Type B pancreatic cell (in vitro differentiated cells): ENCODE measurements at regions not wholly inside any gene's neighbourhood (a gene's known extent, or its start where the extent isn't known, plus 50 kb on each side); places are given as distances from the start of the nearest gene placed in this dataset.

Experiments used
- DNase-seq: peaks from one replicate; pipeline ENCODE4 v3.0.0; 2021; ENCODE audit warnings: mixed read lengths; ENCODE audit not compliant: unreplicated experiment; ENCODE audit errors: extremely low spot score
- H3K27ac Mint-ChIP-seq: 2 replicates; pipeline ENCODE4 v1.8.0; 2021; ENCODE audit warnings: mild to moderate bottlenecking, mixed read lengths
- H3K27me3 Mint-ChIP-seq: 2 replicates; pipeline ENCODE4 v1.8.0; 2021; ENCODE audit warnings: mixed read lengths
- H3K36me3 Mint-ChIP-seq: 2 replicates; pipeline ENCODE4 v1.8.0; 2021; ENCODE audit warnings: mixed read lengths
- H3K4me1 Mint-ChIP-seq: one replicate; pipeline ENCODE4 v1.8.0; 2021; ENCODE audit warnings: mixed read lengths; ENCODE audit not compliant: unreplicated experiment
- H3K4me3 Mint-ChIP-seq: 2 replicates; pipeline ENCODE4 v1.8.0; 2021; ENCODE audit warnings: mild to moderate bottlenecking, mixed read lengths
- H3K9me3 Mint-ChIP-seq: 2 replicates; pipeline ENCODE4 v1.8.0; 2021; ENCODE audit warnings: mixed read lengths
- CTCF ChIP-seq: fragments of 200-600 bp; sonication (generic); conservative IDR thresholded peaks from 2 replicates; pipeline ENCODE4 v1.5.0; 2021; ENCODE audit warnings: antibody characterized with exemption, mild to moderate bottlenecking

DNA sequence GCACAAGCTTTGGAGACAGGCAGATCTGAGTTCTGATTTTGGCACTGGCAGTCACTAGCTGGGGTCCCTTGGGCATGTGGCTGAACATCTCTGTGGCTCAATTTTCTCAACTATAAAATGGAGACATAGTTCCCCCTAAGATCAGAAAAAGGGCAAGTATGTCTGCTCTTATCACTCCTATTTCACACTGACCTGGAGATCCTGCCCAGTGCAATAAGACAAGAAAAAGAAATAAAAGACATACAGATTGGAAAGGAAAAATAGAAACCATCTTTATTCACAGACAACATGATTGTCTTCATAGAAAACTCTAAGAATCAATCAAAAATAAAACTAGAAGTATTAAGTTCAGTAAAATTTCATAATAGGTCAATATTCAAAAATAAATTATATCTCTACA lies 56.0 kb upstream of the LHX1 start:
- Mint-ChIP-seq H3K36me3 (no peaks in the 10 kb centered on the region), H3K4me3 (no peak overlapping the region), H3K9me3 (peaks cover 7% of the 10 kb centered on the region), H3K27ac (no peak overlapping the region), H3K27me3 (peaks cover 34% of the 10 kb centered on the region), H3K4me1 (no peaks in the 10 kb centered on the region)
- TF ChIP-seq CTCF = no peak
- DNase-seq = no peak

DNA sequence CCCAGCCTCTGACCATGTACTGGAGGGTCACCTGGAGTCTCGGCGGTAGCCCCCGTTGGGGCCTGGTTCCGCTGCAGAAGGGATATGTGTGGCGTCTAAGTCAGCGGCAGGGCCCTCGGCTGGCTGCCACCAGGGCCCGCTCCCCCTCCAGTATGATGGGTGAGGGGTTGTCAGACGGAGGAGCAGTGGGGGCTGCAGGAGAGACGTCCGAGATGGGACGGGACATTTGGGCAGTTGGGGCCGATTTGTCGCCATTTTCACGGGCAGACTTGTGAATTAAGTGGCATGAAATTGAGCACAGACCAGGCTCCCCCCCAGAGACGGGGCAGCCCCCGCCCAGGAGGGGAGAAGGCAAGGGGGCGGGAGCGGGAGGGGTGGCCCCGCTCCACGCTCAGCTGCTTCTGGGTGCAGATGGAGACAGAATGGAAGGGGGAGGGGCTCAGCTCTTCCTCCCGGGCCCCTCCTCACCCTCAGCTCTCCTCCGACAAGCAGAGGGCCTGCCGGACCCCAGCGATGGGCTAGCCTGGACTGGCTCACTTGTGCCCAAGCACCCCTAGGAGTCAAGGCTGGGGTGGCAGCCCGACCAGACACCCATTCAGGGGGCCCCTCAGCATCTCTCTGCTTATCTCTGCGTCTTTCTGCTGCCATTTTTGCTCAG lies 52.7 kb upstream of the LHX1 start:
- Mint-ChIP-seq H3K4me3 (no peak overlapping the region), H3K36me3 (no peaks in the 10 kb centered on the region), H3K27me3 (peaks cover 41% of the 10 kb centered on the region), H3K27ac (no peak overlapping the region), H3K9me3 (peaks cover 7% of the 10 kb centered on the region), H3K4me1 (no peaks in the 10 kb centered on the region)
- DNase-seq = no peak
- no peak for TF ChIP-seq CTCF

- no peaks in the 10 kb centered on the region for H3K36me3 Mint-ChIP-seq
- H3K27ac Mint-ChIP-seq = no peak overlapping the region
- H3K4me1 Mint-ChIP-seq = no peaks in the 10 kb centered on the region
- no peak overlapping the region for H3K4me3 Mint-ChIP-seq
- TF ChIP-seq CTCF = no peak
- DNase-seq = no peak
- peaks cover 7% of the 10 kb centered on the region for H3K9me3 Mint-ChIP-seq
- H3K27me3 Mint-ChIP-seq = peaks cover 39% of the 10 kb centered on the region
Observed at GRCh38 chr17:36885153-36885735, 52.0 kb upstream of the LHX1 start.

DNA sequence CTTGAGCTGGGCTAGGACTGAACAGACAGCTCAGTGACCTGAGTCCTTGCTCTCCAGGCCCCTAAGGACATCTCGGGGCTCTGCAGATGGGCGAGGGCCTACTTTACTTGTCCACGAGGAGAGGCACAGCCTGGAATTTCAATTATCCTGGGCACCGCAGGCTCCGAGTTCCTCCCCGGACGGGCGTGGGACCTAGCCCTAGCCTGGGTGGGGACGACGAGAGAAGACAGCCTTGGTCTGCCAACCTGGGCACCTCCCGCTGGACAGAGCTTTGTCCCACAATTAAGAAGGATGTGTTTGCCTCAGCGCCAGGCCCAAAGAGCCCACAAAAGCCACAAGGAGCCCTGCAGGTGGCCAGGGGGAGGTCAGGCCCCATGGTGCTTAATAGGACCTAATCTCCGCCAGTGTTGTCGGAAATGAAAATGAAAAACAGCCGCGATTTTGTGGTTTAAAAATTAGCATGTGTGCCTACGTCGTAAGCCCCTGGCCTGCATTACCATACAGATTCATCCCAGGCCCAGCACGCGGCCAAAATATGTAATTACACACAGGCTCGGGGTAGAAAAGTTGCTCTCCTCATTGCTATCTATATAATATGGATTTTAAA lies 51.4 kb upstream of the LHX1 start:
- TF ChIP-seq CTCF = no peak
- Mint-ChIP-seq H3K9me3 (peaks cover 6% of the 10 kb centered on the region), H3K27ac (no peak overlapping the region), H3K27me3 (peaks cover 36% of the 10 kb centered on the region), H3K36me3 (no peaks in the 10 kb centered on the region), H3K4me1 (no peaks in the 10 kb centered on the region), H3K4me3 (no peak overlapping the region)
- DNase-seq = no peak
